ENCODE measurements at regions not wholly inside any gene's neighbourhood (a gene's known extent, or its start where the extent isn't known, plus 50 kb on each side); places are given as distances from the start of the nearest gene placed in this dataset.
A peak's percentile ranks its signal among the peaks of the same experiment; 100 is the strongest.

GRCh38 chr10:43940898-43941837 is 292.5 kb upstream of the ZNF32 start:
- TF ChIP-seq POLR2AphosphoS5 (IDR thresholded peaks at IDR 0.05): no peak
- TF ChIP-seq, protein P1, sequence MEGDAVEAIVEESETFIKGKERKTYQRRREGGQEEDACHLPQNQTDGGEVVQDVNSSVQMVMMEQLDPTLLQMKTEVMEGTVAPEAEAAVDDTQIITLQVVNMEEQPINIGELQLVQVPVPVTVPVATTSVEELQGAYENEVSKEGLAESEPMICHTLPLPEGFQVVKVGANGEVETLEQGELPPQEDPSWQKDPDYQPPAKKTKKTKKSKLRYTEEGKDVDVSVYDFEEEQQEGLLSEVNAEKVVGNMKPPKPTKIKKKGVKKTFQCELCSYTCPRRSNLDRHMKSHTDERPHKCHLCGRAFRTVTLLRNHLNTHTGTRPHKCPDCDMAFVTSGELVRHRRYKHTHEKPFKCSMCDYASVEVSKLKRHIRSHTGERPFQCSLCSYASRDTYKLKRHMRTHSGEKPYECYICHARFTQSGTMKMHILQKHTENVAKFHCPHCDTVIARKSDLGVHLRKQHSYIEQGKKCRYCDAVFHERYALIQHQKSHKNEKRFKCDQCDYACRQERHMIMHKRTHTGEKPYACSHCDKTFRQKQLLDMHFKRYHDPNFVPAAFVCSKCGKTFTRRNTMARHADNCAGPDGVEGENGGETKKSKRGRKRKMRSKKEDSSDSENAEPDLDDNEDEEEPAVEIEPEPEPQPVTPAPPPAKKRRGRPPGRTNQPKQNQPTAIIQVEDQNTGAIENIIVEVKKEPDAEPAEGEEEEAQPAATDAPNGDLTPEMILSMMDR (IDR thresholded peaks at IDR 0.05): no peak
- TF ChIP-seq POLR2A (IDR thresholded peaks at IDR 0.05): no peak
- intact Hi-C loops (cut with DNase I): no loop called here
- H3K9me3 ChIP-seq: no peaks in the 10 kb centered on the region
- no peaks in the 10 kb centered on the region for H3K4me1 ChIP-seq (replicated peaks)
- H3K36me3 ChIP-seq: no peaks in the 10 kb centered on the region
- peak; percentile 1 for DNase-seq (ENCODE audit: low spot score)
- no peak overlapping the region for H3K4me3 ChIP-seq
- no peaks in the 10 kb centered on the region for H3K27me3 ChIP-seq (replicated peaks; ENCODE audit: insufficient read depth)
- no peak overlapping the region for H3K27ac ChIP-seq
- 70% methylated on average over 4 of the region's 4 CpGs for WGBS

GRCh38 chr10:43939939-43940820 is 291.5 kb upstream of the ZNF32 start:
- Histone ChIP-seq H3K4me3 (no peak overlapping the region), H3K27ac (no peak overlapping the region), H3K27me3 (replicated peaks; ENCODE audit: insufficient read depth) (no peaks in the 10 kb centered on the region), H3K9me3 (no peaks in the 10 kb centered on the region), H3K4me1 (replicated peaks) (no peaks in the 10 kb centered on the region), H3K36me3 (no peaks in the 10 kb centered on the region)
- TF ChIP-seq POLR2AphosphoS5 (IDR thresholded peaks at IDR 0.05): no peak
- no peak for TF ChIP-seq POLR2A (IDR thresholded peaks at IDR 0.05)
- TF ChIP-seq, protein P1 (IDR thresholded peaks at IDR 0.05): no peak
- intact Hi-C loops (cut with DNase I): no loop called here
- DNase-seq (ENCODE audit: low spot score): peak; percentile 1
- WGBS: 61% methylated on average over 10 of the region's 10 CpGs

- Histone ChIP-seq H3K27ac (no peak overlapping the region), H3K4me3 (no peak overlapping the region), H3K36me3 (no peaks in the 10 kb centered on the region), H3K9me3 (no peaks in the 10 kb centered on the region), H3K27me3 (replicated peaks; ENCODE audit: insufficient read depth) (no peaks in the 10 kb centered on the region), H3K4me1 (replicated peaks) (no peaks in the 10 kb centered on the region)
- TF ChIP-seq, protein P1 (IDR thresholded peaks at IDR 0.05): no peak
- TF ChIP-seq POLR2AphosphoS5 (IDR thresholded peaks at IDR 0.05): no peak
- TF ChIP-seq POLR2A (IDR thresholded peaks at IDR 0.05): no peak
- no peak for DNase-seq (ENCODE audit: low spot score)
- intact Hi-C loops (cut with DNase I): no loop called here
- 80% methylated on average over 6 of the region's 6 CpGs for WGBS
Measured at GRCh38 chr10:43939389-43939938, 290.8 kb upstream of the ZNF32 start.

DNA sequence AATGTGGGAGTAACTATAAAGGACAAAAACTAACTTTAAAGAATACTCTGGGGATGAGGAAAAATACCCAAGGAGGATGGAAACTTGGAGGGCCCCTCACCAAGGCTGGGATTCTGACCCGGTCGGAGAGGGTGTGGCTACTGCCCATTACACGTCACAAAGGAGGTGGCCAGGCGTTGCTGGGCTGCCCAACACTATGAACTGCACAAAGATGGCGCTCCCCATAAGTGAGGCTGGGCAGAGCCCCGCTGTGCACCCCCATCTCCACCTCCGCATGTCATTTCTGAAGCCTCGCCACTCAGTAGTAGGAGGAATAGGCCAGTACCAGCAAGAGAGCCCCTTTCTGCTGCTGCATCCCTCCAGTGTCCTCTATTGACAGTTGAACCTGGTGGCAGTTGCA is 290.1 kb upstream of the ZNF32 start:
- Histone ChIP-seq H3K9me3 (no peaks in the 10 kb centered on the region), H3K36me3 (no peaks in the 10 kb centered on the region), H3K4me1 (replicated peaks) (no peaks in the 10 kb centered on the region), H3K4me3 (no peak overlapping the region), H3K27me3 (replicated peaks; ENCODE audit: insufficient read depth) (no peaks in the 10 kb centered on the region), H3K27ac (no peak overlapping the region)
- TF ChIP-seq, protein P1 (IDR thresholded peaks at IDR 0.05): no peak
- TF ChIP-seq POLR2A (IDR thresholded peaks at IDR 0.05): no peak
- TF ChIP-seq POLR2AphosphoS5 (IDR thresholded peaks at IDR 0.05): no peak
- DNase-seq (ENCODE audit: low spot score): no peak
- intact Hi-C loops (cut with DNase I): no loop called here
- WGBS: 80% methylated on average over 8 of the region's 8 CpGs
